ELF-1 (cell line): ENCODE measurements at regions not wholly inside any gene's neighbourhood (a gene's known extent, or its start where the extent isn't known, plus 50 kb on each side); places are given as distances from the start of the nearest gene placed in this dataset.

Experiments used
- DNase-seq: peaks from one replicate; pipeline ENCODE4 v3.0.0-alpha.2; 2016; ENCODE audit warnings: low read depth, low spot score

DNA sequence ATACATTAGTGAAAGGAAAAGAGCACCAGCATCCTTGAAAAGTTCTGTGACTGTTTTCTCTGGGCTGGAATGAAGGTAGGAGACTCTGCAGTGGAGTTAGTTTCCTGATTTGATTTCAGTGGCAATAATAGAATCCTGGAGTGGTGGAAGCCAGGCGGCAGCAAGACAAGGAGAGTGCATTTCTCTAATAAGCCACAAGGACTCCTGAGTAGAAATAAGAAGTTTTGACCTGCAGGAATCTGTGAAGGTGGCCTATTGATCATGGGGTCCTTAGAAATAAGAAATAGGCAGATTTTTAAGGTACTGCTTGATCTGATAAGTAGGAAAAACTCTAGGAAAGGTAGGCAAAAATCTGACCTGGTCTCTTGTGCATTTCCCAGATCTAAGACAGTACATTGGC, 68.4 kb upstream of the ELOVL5 start:
- DNase-seq = no peak

DNA sequence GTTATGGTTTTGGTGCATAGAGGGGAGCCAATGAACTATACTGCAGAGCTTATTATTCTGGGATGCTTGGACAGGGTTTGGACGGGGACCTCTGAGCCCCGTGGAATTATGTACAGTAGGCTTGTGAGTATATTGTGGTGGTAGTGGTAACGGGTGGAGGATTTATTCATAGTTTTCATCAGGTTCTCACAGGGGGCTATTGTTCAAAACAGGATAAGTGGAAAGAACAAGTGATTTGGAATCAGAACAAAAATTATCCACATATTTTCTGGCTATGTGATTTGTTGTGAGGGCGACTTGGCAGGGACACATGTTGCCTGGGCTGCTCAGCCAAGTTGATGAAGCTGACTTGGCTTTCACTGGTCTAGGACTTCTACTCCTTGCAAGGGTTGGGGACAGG, 64.6 kb upstream of the ELOVL5 start:
- no peak for DNase-seq

DNA sequence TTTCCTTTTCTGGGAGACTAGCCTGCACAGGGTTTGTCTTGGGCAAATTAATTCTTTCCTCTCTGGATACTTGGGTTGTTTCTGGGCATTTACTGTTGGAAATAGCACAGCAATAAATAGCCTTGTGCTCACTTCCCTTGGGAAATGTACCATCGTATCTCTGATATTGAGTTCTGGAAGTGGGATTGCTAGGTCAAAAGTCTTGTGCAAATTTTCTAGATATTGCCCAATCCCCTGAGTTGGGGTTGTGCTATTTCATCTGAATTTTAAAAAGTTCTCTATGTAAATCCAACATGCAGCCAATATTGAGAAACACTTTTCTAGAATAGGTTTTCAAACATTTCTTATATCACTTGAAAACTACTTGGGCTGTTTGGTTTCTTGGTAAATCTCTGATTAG, 64.0 kb upstream of the ELOVL5 start:
- DNase-seq = no peak

DNA sequence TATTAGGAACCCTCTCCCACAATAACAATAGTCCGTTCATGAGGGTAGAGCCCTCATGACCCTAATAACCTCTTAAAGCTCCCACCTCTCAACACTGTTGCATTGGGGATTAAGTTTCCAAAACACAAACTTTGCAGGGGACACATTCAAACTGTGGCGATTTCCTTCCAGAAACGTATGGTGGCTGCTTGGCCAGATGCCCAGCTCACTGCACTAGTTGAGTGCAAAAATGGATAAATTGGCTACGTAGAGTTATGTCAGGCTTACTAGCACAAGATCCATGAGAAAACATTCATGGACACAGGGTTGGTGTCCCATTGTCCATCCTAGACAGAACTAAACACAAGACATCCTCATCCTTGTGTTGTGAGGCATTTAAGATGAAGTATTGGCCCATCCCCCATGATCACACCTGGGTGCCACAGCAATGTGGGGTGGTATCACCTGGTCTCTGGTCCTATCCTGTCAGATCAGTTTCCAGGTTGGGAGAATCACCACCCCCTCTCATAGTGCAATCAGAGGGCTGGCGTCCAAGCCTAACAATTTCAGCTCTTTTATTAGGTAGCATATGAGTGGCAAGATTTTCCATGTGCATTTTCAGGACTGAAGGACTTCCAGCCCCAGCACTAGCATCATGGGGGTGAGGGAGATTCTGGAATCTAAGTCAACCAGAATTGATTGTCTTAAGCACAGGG, 63.4 kb upstream of the ELOVL5 start:
- no peak for DNase-seq

DNA sequence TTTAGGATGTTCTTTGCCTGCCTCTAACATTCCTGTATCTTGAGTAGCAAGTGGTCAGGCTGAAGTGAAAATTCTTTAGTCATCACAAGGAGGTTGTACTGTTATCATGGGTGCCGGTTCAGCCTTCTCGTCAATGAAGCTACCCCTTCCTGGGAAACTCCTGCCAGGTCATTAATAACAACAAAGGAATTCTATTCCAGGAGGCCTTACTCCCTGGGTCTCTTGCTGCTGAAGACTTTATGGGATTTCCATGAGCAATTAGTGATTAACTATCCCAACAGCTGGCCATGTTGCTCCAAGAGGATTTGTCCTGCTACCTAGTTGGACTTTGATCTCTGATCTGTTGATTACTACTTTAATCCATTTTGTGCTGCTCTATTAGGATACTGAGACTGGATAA, 62.7 kb upstream of the ELOVL5 start:
- no peak for DNase-seq

DNA sequence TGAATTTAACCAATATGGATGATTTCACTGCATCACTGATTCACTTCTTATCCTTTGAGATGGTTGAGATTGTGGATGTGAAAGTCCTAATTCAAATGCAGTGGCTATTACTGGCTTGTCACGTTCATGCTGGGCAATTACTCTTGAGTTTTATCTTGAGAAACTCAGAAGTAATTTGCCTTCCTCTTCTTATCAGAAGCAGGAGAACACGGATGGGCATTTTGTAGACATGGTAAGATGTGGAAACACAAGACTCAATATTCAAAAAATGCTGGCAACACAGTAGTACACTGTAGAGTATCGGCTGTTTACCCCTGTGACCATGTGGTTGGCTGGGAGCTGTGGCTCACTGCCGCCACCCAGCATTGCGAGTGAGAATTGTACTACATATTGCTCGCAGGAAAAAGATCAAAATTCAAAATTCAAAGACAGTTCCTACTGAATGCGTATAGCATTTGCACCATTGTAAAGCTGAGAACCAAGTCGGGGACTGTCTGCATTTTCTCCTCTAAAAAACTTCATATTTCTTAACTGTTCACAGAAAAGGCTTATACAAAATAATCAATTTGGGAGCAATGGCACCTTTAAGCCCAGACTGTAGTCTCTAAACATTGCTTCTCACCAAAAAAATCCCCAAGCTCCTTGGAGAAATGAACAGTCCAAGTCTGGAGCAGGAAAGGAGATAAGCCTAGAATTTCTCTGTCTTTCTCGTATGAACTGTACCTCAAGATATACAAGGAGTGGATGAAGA, 61.9 kb upstream of the ELOVL5 start:
- peak; percentile 14 for DNase-seq

DNA sequence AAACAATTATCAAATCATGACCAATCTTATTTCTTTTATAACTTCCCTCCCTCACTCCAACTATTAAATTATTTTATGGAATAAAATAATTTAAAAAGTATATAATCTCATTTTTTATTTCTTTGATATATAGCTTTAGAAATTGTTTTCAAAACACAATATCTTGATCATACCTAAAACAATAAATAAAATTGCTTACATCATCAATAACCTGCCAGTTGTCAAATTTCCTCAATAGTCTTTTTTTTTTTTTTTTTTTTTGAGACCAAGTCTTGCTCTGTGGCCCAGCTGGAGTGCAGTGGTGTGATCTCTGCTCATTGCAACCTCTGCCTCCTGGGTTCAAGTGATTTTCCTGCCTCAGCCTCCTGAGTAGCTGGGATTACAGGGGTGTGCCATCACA, 60.1 kb upstream of the ELOVL5 start:
- DNase-seq = no peak

DNA sequence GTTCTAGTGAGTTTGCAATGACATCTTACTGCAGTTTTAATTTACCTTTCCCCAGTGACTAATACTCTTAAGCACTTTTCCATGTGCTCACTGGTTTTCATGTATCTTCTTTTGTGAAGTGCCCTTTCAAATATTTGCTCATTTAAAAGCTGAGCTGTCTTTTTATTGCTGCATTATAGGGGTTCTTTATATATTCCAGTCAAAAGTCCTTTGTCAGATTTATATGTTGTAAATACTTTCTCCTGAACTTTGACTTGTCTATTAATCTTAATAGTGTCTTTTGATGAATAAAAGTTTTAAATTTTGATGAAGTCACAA, 50.2 kb upstream of the ELOVL5 start:
- DNase-seq = no peak

DNA sequence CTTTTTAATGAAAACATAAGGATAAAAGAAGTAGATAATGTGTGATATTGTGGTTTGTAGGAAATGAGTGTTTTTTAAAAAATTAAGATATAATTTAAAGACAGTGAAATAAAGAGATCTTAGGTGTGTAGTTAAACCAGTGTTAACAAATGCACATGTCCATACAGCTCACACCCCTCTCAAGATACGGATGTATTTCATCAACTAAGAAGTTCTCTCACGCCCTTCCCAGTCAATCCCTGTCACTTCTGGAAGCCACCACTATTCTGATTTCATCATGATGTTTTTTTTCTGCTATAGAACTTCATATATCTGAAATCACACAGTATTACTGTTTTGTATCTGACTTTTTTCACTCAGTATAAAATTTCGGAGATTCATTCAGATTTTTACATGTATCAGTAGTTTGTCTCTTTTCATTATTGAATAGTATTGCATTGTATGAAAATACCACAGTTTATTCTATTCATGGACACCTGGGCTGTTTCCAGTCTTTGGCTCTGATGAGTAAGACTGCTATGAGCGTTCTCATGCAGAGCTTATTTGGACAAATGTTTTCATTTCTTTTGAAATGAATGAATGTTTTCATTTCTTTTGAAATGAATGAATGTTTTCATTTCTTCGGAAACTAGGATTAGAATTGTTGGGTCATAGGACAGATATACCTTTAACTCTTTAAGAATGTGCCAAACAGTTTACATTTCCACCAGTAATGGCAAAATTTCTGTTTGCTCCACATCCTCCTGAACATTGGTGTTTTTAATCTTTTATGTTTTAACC, 49.7 kb upstream of the ELOVL5 start:
- no peak for DNase-seq
